ENCODE measurements at regions not wholly inside any gene's neighbourhood (a gene's known extent, or its start where the extent isn't known, plus 50 kb on each side); places are given as distances from the start of the nearest gene placed in this dataset.

DNA sequence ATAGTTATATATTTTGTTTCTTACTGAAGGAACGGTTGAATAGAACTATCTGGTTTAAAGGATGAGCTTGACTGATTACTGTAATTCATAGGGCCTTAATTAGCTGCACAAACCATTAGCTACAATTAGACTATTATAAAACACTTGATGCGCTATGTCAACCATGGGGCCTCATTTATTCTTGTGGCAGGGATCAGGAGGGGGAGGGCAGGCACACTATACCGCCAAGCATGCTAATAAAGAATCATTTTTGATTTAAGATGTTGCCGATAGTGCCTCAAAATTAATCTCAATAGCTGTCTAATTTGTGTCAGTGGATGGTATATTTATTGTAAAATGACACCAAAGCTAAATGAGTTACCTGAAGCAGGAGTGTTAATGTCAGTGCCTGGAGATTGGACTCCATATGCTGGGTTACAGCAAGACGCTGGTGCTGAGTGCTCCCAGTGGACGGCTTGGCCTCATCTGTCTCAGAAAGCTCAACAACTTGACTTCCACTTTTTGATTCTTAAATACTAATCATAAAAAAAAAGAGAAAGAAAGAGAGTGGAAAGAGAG lies 1007.0 kb upstream of the CELF4 start:
- H3K9me3 ChIP-seq (ENCODE audit: control insufficient read depth, insufficient read depth, low read length), result no peaks in the 10 kb centered on the region

DNA sequence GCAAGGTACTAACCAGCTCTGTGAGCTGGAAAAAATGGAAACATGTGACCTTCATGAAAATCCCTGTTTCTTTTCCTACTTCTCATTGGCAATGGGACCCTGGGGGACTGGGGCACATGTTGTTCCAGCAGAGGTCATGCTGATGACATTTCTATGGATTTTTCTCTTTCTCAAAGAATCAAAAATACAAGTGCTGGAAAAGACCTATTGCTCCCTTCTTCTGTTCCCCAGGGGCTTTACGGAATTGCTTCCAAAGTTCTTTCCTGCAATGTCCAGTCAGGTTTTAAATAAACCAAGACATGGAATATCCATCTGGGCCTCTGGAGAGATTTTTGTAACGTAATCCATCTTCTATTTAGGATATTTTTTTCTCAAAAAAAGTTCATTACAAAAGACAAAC lies 1006.1 kb upstream of the CELF4 start:
- no peaks in the 10 kb centered on the region for H3K36me3 ChIP-seq (ENCODE audit: control insufficient read depth, insufficient read depth, low read length)
- H3K27me3 ChIP-seq (ENCODE audit: control insufficient read depth, insufficient read depth, low read length), result no peaks in the 10 kb centered on the region
- no peak for DNase-seq (ENCODE audit: low read depth in 4 of 6, low spot score in 6 of 6)
- no CpG with 5 or more reads among the region's 2 CpGs for WGBS (ENCODE audit: insufficient coverage)
- H3K9me3 ChIP-seq (ENCODE audit: control insufficient read depth, insufficient read depth, low read length), result no peaks in the 10 kb centered on the region
- no peak overlapping the region for H3K27ac ChIP-seq (ENCODE audit: low read depth, low read length)
- H3K4me1 ChIP-seq (ENCODE audit: control insufficient read depth, insufficient read depth, low read length), result no peaks in the 10 kb centered on the region
- H3K4me3 ChIP-seq (ENCODE audit: low read depth, low read length), result no peak overlapping the region

More for the DNA sequence above, 1007.0 kb upstream of the CELF4 start:
- Histone ChIP-seq H3K27ac (ENCODE audit: low read depth, low read length) (no peak overlapping the region), H3K36me3 (ENCODE audit: control insufficient read depth, insufficient read depth, low read length) (no peaks in the 10 kb centered on the region), H3K27me3 (ENCODE audit: control insufficient read depth, insufficient read depth, low read length) (no peaks in the 10 kb centered on the region), H3K4me1 (ENCODE audit: control insufficient read depth, insufficient read depth, low read length) (no peaks in the 10 kb centered on the region), H3K4me3 (ENCODE audit: low read depth, low read length) (no peak overlapping the region)
- peak in 1 of 6 donors; percentile 88 for DNase-seq (ENCODE audit: low read depth in 4 of 6, low spot score in 6 of 6)
- 47% methylated on average over 2 of the region's 6 CpGs for WGBS (ENCODE audit: insufficient coverage)

DNA sequence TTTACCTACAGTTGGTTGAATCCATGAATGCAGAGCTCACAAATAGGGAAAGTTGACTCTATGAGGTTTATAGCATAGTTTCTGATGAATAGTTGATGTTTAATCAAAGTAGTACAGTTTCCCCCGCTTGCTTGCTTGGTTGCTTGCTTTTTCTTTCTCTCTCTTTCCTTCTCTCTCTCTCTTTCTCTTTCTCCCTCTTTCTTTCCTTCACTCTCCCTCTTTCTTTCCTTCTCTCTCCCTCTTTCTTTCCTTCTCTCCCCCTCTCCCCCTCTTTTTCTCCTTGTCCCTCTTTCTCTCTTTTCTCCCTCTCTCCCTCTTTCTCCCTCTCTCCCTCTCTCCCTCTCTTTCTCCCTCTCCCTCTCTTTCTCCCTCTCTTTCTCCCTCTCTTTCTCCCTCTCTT lies 999.9 kb upstream of the CELF4 start:
- Histone ChIP-seq H3K9me3 (ENCODE audit: control insufficient read depth, insufficient read depth, low read length) (no peaks in the 10 kb centered on the region), H3K4me3 (ENCODE audit: low read depth, low read length) (no peak overlapping the region), H3K27me3 (ENCODE audit: control insufficient read depth, insufficient read depth, low read length) (no peaks in the 10 kb centered on the region), H3K4me1 (ENCODE audit: control insufficient read depth, insufficient read depth, low read length) (no peaks in the 10 kb centered on the region), H3K27ac (ENCODE audit: low read depth, low read length) (no peak overlapping the region), H3K36me3 (ENCODE audit: control insufficient read depth, insufficient read depth, low read length) (no peaks in the 10 kb centered on the region)
- no CpG with 5 or more reads among the region's 1 CpG for WGBS (ENCODE audit: insufficient coverage)
- no peak for DNase-seq (ENCODE audit: low read depth in 4 of 6, low spot score in 6 of 6)

- no peak for DNase-seq (ENCODE audit: low read depth in 4 of 6, low spot score in 6 of 6)
- H3K4me1 ChIP-seq (ENCODE audit: control insufficient read depth, insufficient read depth, low read length), result no peaks in the 10 kb centered on the region
- WGBS (ENCODE audit: insufficient coverage), result 100% methylated on average over 1 of the region's 2 CpGs
Measured at GRCh38 chr18:38563396-38563980, 997.9 kb upstream of the CELF4 start.

DNA sequence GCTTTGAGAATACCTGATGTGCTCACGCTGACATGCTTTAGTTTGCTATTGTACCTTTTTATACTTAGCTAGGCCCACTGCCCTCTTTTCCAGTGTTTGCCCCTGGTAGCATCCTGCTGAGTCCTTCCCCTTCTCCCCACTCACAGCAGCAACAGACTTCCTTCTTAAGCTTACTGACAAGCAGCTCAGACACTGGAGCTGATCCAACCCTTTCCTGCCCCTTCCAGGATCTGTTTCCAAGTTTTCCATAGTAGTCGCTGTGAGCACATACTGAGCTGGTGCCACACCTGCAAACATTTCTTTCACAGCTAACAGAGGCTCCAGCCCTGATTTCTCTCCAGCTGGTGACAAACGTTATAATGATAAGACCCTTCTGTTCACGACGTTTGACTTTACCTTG lies 991.4 kb upstream of the CELF4 start:
- Histone ChIP-seq H3K27me3 (ENCODE audit: control insufficient read depth, insufficient read depth, low read length) (no peaks in the 10 kb centered on the region), H3K4me1 (ENCODE audit: control insufficient read depth, insufficient read depth, low read length) (no peaks in the 10 kb centered on the region), H3K27ac (ENCODE audit: low read depth, low read length) (no peak overlapping the region), H3K36me3 (ENCODE audit: control insufficient read depth, insufficient read depth, low read length) (no peaks in the 10 kb centered on the region), H3K4me3 (ENCODE audit: low read depth, low read length) (no peak overlapping the region), H3K9me3 (ENCODE audit: control insufficient read depth, insufficient read depth, low read length) (no peaks in the 10 kb centered on the region)
- 39% methylated on average over 2 of the region's 5 CpGs for WGBS (ENCODE audit: insufficient coverage)
- DNase-seq (ENCODE audit: low read depth in 4 of 6, low spot score in 6 of 6), result peak in 1 of 6 donors; percentile 78

More at GRCh38 chr18:38563396-38563980, 997.9 kb upstream of the CELF4 start:
- Histone ChIP-seq H3K27me3 (ENCODE audit: control insufficient read depth, insufficient read depth, low read length) (no peaks in the 10 kb centered on the region), H3K27ac (ENCODE audit: low read depth, low read length) (no peak overlapping the region), H3K4me3 (ENCODE audit: low read depth, low read length) (no peak overlapping the region), H3K9me3 (ENCODE audit: control insufficient read depth, insufficient read depth, low read length) (no peaks in the 10 kb centered on the region), H3K36me3 (ENCODE audit: control insufficient read depth, insufficient read depth, low read length) (no peaks in the 10 kb centered on the region)

DNA sequence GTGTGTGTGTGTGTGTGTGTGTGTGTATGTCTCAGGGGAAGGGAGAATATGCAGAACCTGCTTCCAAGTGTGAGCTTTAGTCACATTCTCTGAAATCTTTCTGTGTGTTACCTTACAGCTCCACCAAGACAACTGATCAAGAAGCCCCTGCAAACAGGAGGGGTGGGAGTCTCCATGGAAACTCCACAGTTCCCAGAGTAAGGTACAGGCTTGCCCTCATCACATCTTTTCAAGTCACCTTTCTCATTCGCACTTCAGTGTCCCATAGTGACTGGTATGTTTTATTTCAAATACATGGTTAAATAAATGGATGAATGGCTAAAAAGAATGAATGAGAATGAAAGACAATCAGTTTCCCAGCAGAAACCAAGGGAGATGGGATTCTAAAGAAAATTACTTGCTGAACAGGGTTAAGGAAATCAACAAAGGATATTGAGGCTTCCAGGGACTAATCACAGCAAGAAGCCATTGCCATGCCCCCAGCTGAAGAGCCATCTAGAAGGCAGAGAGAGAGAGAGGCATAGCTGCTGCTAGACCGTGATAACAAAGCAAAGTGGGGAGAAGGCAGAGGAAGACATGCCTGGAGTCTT lies 987.2 kb upstream of the CELF4 start:
- 40% methylated on average over 1 of the region's 2 CpGs for WGBS (ENCODE audit: insufficient coverage)
- Histone ChIP-seq H3K4me3 (ENCODE audit: low read depth, low read length) (no peak overlapping the region), H3K4me1 (ENCODE audit: control insufficient read depth, insufficient read depth, low read length) (no peaks in the 10 kb centered on the region), H3K36me3 (ENCODE audit: control insufficient read depth, insufficient read depth, low read length) (no peaks in the 10 kb centered on the region), H3K27ac (ENCODE audit: low read depth, low read length) (no peak overlapping the region), H3K9me3 (ENCODE audit: control insufficient read depth, insufficient read depth, low read length) (no peaks in the 10 kb centered on the region), H3K27me3 (ENCODE audit: control insufficient read depth, insufficient read depth, low read length) (no peaks in the 10 kb centered on the region)
- peak in 1 of 6 donors; percentile 32 for DNase-seq (ENCODE audit: low read depth in 4 of 6, low spot score in 6 of 6)

- H3K9me3 ChIP-seq (ENCODE audit: control insufficient read depth, insufficient read depth, low read length), result no peaks in the 10 kb centered on the region
- no peaks in the 10 kb centered on the region for H3K4me1 ChIP-seq (ENCODE audit: control insufficient read depth, insufficient read depth, low read length)
- no peaks in the 10 kb centered on the region for H3K27me3 ChIP-seq (ENCODE audit: control insufficient read depth, insufficient read depth, low read length)
- no peak overlapping the region for H3K27ac ChIP-seq (ENCODE audit: low read depth, low read length)
- H3K4me3 ChIP-seq (ENCODE audit: low read depth, low read length), result no peak overlapping the region
- no peak for DNase-seq (ENCODE audit: low read depth in 4 of 6, low spot score in 6 of 6)
- H3K36me3 ChIP-seq (ENCODE audit: control insufficient read depth, insufficient read depth, low read length), result no peaks in the 10 kb centered on the region
- WGBS (ENCODE audit: insufficient coverage), result 96% methylated on average over 3 of the region's 10 CpGs
Measured at GRCh38 chr18:38551881-38552280, 986.3 kb upstream of the CELF4 start.

DNA sequence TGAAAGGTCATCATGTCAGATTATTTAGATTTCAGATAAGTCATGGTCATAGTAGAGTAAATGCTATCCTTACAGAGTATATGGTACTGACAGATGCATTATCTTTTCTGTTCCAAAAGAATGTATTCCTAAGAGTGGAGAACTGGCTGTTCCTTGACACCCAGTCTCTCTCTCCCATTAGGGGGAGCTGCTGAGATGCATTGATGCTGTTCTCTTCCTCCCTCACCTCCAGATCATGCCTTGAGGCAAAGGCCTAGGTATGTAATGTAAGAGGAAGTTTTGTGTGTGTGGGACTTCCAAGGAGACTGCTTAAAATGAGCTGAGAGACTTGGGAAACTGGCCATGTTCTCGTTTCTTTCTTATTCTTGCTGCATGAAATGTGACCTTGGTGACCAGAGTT lies 979.5 kb upstream of the CELF4 start:
- H3K9me3 ChIP-seq (ENCODE audit: control insufficient read depth, insufficient read depth, low read length), result no peaks in the 10 kb centered on the region
- no peaks in the 10 kb centered on the region for H3K36me3 ChIP-seq (ENCODE audit: control insufficient read depth, insufficient read depth, low read length)
- H3K4me3 ChIP-seq (ENCODE audit: low read depth, low read length), result no peak overlapping the region
- H3K27me3 ChIP-seq (ENCODE audit: control insufficient read depth, insufficient read depth, low read length), result no peaks in the 10 kb centered on the region
- WGBS (ENCODE audit: insufficient coverage), result 71% methylated on average over 1 of the region's 1 CpG
- no peak for DNase-seq (ENCODE audit: low read depth in 4 of 6, low spot score in 6 of 6)
- no peak overlapping the region for H3K27ac ChIP-seq (ENCODE audit: low read depth, low read length)
- no peaks in the 10 kb centered on the region for H3K4me1 ChIP-seq (ENCODE audit: control insufficient read depth, insufficient read depth, low read length)

GRCh38 chr18:38539856-38540255 lies 974.3 kb upstream of the CELF4 start:
- Histone ChIP-seq H3K4me3 (ENCODE audit: low read depth, low read length) (no peak overlapping the region), H3K27me3 (ENCODE audit: control insufficient read depth, insufficient read depth, low read length) (no peaks in the 10 kb centered on the region), H3K36me3 (ENCODE audit: control insufficient read depth, insufficient read depth, low read length) (no peaks in the 10 kb centered on the region), H3K4me1 (ENCODE audit: control insufficient read depth, insufficient read depth, low read length) (no peaks in the 10 kb centered on the region), H3K9me3 (ENCODE audit: control insufficient read depth, insufficient read depth, low read length) (no peaks in the 10 kb centered on the region), H3K27ac (ENCODE audit: low read depth, low read length) (no peak overlapping the region)
- peak in 2 of 6 donors; percentile 38 to 60 for DNase-seq (ENCODE audit: low read depth in 4 of 6, low spot score in 6 of 6)

DNA sequence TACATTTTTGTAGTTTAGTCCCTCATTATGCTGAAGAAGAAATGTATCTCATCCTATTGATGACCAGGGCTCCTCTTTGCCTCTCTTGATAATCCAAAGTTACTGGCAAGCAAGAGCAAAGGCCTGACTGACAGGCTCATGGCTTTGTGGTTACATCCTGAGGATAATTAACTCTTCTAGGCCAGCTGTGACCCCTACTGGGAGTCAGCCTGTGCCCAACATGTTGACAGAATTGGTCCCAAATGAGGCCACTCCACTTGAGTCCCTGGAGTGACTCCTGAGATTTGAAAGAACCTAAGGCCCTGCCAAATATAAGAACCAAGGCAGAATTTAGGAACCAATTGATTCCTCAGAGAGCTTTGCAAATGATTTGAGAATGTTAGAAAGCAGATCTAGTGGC lies 973.8 kb upstream of the CELF4 start:
- no peak for DNase-seq (ENCODE audit: low read depth in 4 of 6, low spot score in 6 of 6)
- Histone ChIP-seq H3K9me3 (ENCODE audit: control insufficient read depth, insufficient read depth, low read length) (no peaks in the 10 kb centered on the region), H3K4me1 (ENCODE audit: control insufficient read depth, insufficient read depth, low read length) (no peaks in the 10 kb centered on the region), H3K27me3 (ENCODE audit: control insufficient read depth, insufficient read depth, low read length) (no peaks in the 10 kb centered on the region), H3K27ac (ENCODE audit: low read depth, low read length) (no peak overlapping the region), H3K4me3 (ENCODE audit: low read depth, low read length) (no peak overlapping the region), H3K36me3 (ENCODE audit: control insufficient read depth, insufficient read depth, low read length) (no peaks in the 10 kb centered on the region)
